Psoas muscle (tissue), 7 donors: ENCODE measurements at regions not wholly inside any gene's neighbourhood (a gene's known extent, or its start where the extent isn't known, plus 50 kb on each side); places are given as distances from the start of the nearest gene placed in this dataset.

Source experiments
- ATAC-seq, 4 donors: fragments of 200-7000 bp; cut with Tn5 transposase; one replicate each; pipeline ENCODE4 v1.9.1; 2020; ENCODE audit warnings: moderate library complexity in 3 of 4, mild to moderate bottlenecking in 2 of 4
- DNase-seq, 2 donors: peaks; one replicate each; pipeline ENCODE4 v3.0.0-alpha.2; 2020
- H3K27ac ChIP-seq: fragments of 200-600 bp; one replicate; pipeline ENCODE4 v1.8.0; 2022
- H3K27me3 ChIP-seq, 3 donors: fragments of 200-600 bp in 1 of 3; one replicate each; pipeline versions ENCODE4 v1.6.1 to v1.8.0; 2013 to 2022; ENCODE audit warnings: low read length in 2 of 3, mild to moderate bottlenecking in 2 of 3, moderate library complexity in 1 of 3; ENCODE audit not compliant: insufficient read depth in 3 of 3
- H3K36me3 ChIP-seq, 2 donors: fragments of 200-600 bp in 1 of 2; one replicate each; pipeline versions ENCODE4 v1.6.1 to v1.8.0; 2013 to 2022; ENCODE audit warnings: low read depth in 1 of 2, mild to moderate bottlenecking in 1 of 2, moderate library complexity in 1 of 2; ENCODE audit not compliant: insufficient read depth in 1 of 2
- H3K4me1 ChIP-seq: fragments of 200-600 bp; one replicate; pipeline ENCODE4 v1.8.0; 2022
- H3K4me3 ChIP-seq: fragments of 200-600 bp; one replicate; pipeline ENCODE4 v1.8.0; 2022; ENCODE audit warnings: mild to moderate bottlenecking
- H3K9me3 ChIP-seq: fragments of 200-600 bp; one replicate; pipeline ENCODE4 v1.8.0; 2022
- CTCF ChIP-seq: fragments of 200-600 bp; IDR thresholded peaks from one replicate; pipeline ENCODE4 v1.8.0; 2022; ENCODE audit warnings: antibody characterized with exemption
- WGBS, 3 donors: extraction: QIAGEN DNeasy Blood & Tissue Kit; methylation state at CpG; one replicate each; pipeline versions ENCODE4 v1.1.6 to v1.1.7; 2013; 5-methylcytosine and 5-hydroxymethylcytosine counted together
- intact Hi-C, 2 donors: fragments of 100-400 bp; cut with DNase I; formaldehyde crosslinking; loops; one replicate each; pipeline versions ENCODE4 v1.11.0 to v1.14.2; 2022
- donor health status: healthy with polysubstance abuse.
- donor health status: DM: no; HTN: no; CAD: no; lungs with moderate emphysema.
- donor health status: Bipolar disorder and iron deficiency.
- donor health status: healthy.
- donor health status: DM: yes; HTN: yes; CAD: no.
- donor health status: DM: no; HTN: no; CAD: no.
- donor health status: DM: yes; HTN: yes; CAD: no.

GRCh38 chr6:103396768-103397167 is 1463.0 kb downstream of the HACE1 start:
- WGBS, 3 donors = 91 to 100% (median 95%) methylated on average over 2 of the region's 2 CpGs

GRCh38 chr6:103379272-103379671 is 1480.4 kb downstream of the HACE1 start:
- WGBS, 3 donors = 67 to 74% (median 70%) methylated on average over 2 of the region's 2 CpGs
- H3K36me3 ChIP-seq = no peaks in the 10 kb centered on the region
- H3K4me1 ChIP-seq = no peaks in the 10 kb centered on the region
- no peaks in the 10 kb centered on the region for H3K27me3 ChIP-seq
- DNase-seq = no peak
- no peak overlapping the region for H3K27ac ChIP-seq
- no peak overlapping the region for H3K4me3 ChIP-seq
- H3K9me3 ChIP-seq = no peaks in the 10 kb centered on the region
- TF ChIP-seq CTCF = no peak
- ATAC-seq = no peak
- intact Hi-C loops = no loop called here

More at GRCh38 chr6:103396768-103397167, 1463.0 kb downstream of the HACE1 start:
- intact Hi-C loops = no loop called here
- H3K27ac ChIP-seq = no peak overlapping the region
- no peak for TF ChIP-seq CTCF
- no peaks in the 10 kb centered on the region for H3K36me3 ChIP-seq
- no peak for DNase-seq
- no peaks in the 10 kb centered on the region for H3K9me3 ChIP-seq
- no peaks in the 10 kb centered on the region for H3K27me3 ChIP-seq
- no peak overlapping the region for H3K4me3 ChIP-seq
- no peak for ATAC-seq
- H3K4me1 ChIP-seq = no peaks in the 10 kb centered on the region

GRCh38 chr6:103367212-103367611 is 1492.5 kb downstream of the HACE1 start:
- no peaks in the 10 kb centered on the region for H3K36me3 ChIP-seq
- intact Hi-C loops = no loop called here
- no peaks in the 10 kb centered on the region for H3K27me3 ChIP-seq
- DNase-seq (no peak), ATAC-seq (no peak)
- no peak overlapping the region for H3K4me3 ChIP-seq
- no peaks in the 10 kb centered on the region for H3K4me1 ChIP-seq
- TF ChIP-seq CTCF = no peak
- H3K9me3 ChIP-seq = no peaks in the 10 kb centered on the region
- H3K27ac ChIP-seq = no peak overlapping the region

- H3K27ac ChIP-seq = no peak overlapping the region
- no peak for TF ChIP-seq CTCF
- no peak for ATAC-seq
Observed at GRCh38 chr6:103356531-103356930, 1503.2 kb downstream of the HACE1 start.

GRCh38 chr6:103344554-103345163 is 1515.1 kb downstream of the HACE1 start:
- no peaks in the 10 kb centered on the region for H3K4me1 ChIP-seq
- ATAC-seq (no peak), DNase-seq (no peak)
- TF ChIP-seq CTCF = no peak
- intact Hi-C loops = no loop called here
- WGBS, 3 donors = 82 to 95% (median 85%) methylated on average over 2 of the region's 2 CpGs
- H3K9me3 ChIP-seq = no peaks in the 10 kb centered on the region
- H3K27ac ChIP-seq = no peak overlapping the region
- no peaks in the 10 kb centered on the region for H3K36me3 ChIP-seq
- H3K4me3 ChIP-seq = no peak overlapping the region
- H3K27me3 ChIP-seq = no peaks in the 10 kb centered on the region

More at GRCh38 chr6:103356531-103356930, 1503.2 kb downstream of the HACE1 start:
- H3K4me1 ChIP-seq = no peaks in the 10 kb centered on the region
- no peak overlapping the region for H3K4me3 ChIP-seq
- intact Hi-C loops = no loop called here
- H3K36me3 ChIP-seq = no peaks in the 10 kb centered on the region
- H3K27me3 ChIP-seq = no peaks in the 10 kb centered on the region
- WGBS, 3 donors = 24 to 32% (median 26%) methylated on average over 1 of the region's 1 CpG
- no peaks in the 10 kb centered on the region for H3K9me3 ChIP-seq
- no peak for DNase-seq
